Forelimb muscle (tissue), 1 donor: ENCODE measurements at regions not wholly inside any gene's neighbourhood (a gene's known extent, or its start where the extent isn't known, plus 50 kb on each side); places are given as distances from the start of the nearest gene placed in this dataset.
A peak's percentile ranks its signal among the peaks of the same experiment; 100 is the strongest.

ENCODE experiments used
- DNase-seq: peaks from one replicate; pipeline ENCODE4 v3.0.0-alpha.2; 2013; ENCODE audit warnings: low read depth

GRCh38 chr1:244974106-244974505, 109.8 kb upstream of the HNRNPU start:
- DNase-seq: no peak

- no peak for DNase-seq
These were observed 107.3 kb upstream of the HNRNPU start for GRCh38 chr1:244971552-244972216.

- DNase-seq: peak; percentile 91
These were observed 106.6 kb upstream of the HNRNPU start for GRCh38 chr1:244970744-244971551.

- DNase-seq: no peak
These were observed 105.9 kb upstream of the HNRNPU start for GRCh38 chr1:244970236-244970743.

GRCh38 chr1:244969355-244970235, 105.3 kb upstream of the HNRNPU start:
- DNase-seq: peak; percentile 92

GRCh38 chr1:244968881-244969280, 104.5 kb upstream of the HNRNPU start:
- no peak for DNase-seq

GRCh38 chr1:244968471-244968871, 104.1 kb upstream of the HNRNPU start:
- DNase-seq: no peak

- DNase-seq: no peak
These were observed 102.8 kb upstream of the HNRNPU start for GRCh38 chr1:244967159-244967558.

GRCh38 chr1:244965185-244966030, 101.1 kb upstream of the HNRNPU start:
- DNase-seq: no peak

- DNase-seq: no peak
These were observed 100.0 kb upstream of the HNRNPU start for GRCh38 chr1:244964112-244964971.

- no peak for DNase-seq
These were observed 99.0 kb upstream of the HNRNPU start for GRCh38 chr1:244963231-244963826.

GRCh38 chr1:244962130-244962529, 97.8 kb upstream of the HNRNPU start:
- DNase-seq: no peak

GRCh38 chr1:244960904-244961303, 96.6 kb upstream of the HNRNPU start:
- no peak for DNase-seq

- DNase-seq: no peak
These were observed 94.2 kb upstream of the HNRNPU start for GRCh38 chr1:244958593-244958992.

- no peak for DNase-seq
These were observed 93.2 kb upstream of the HNRNPU start for GRCh38 chr1:244957525-244957924.

- DNase-seq: no peak
These were observed 92.8 kb upstream of the HNRNPU start for GRCh38 chr1:244957122-244957521.

GRCh38 chr1:244955661-244956060, 91.3 kb upstream of the HNRNPU start:
- DNase-seq: no peak

- no peak for DNase-seq
These were observed 90.0 kb upstream of the HNRNPU start for GRCh38 chr1:244954359-244954758.

GRCh38 chr1:244953901-244954300, 89.6 kb upstream of the HNRNPU start:
- DNase-seq: no peak

- no peak for DNase-seq
These were observed 88.6 kb upstream of the HNRNPU start for GRCh38 chr1:244952940-244953339.
